Activated CD4-positive, alpha-beta memory T cell treated with anti-CD3 and anti-CD28 coated beads for 36 hours (primary cell): ENCODE measurements at regions not wholly inside any gene's neighbourhood (a gene's known extent, or its start where the extent isn't known, plus 50 kb on each side); places are given as distances from the start of the nearest gene placed in this dataset.

Source experiments
- CTCF ChIA-PET: fragments of 350-600 bp; sonication (Branson Sonifier 250); formaldehyde crosslinking; loops from one replicate; lab custom pipeline; 2021; ENCODE audit warnings: antibody characterized with exemption, inconsistent platforms; lab: Charles Lee
- POLR2A ChIA-PET: fragments of 350-600 bp; sonication (Branson Sonifier 250); formaldehyde crosslinking; loops from one replicate; lab custom pipeline; 2021; ENCODE audit warnings: antibody characterized with exemption; lab: Charles Lee
- DNase-seq: peaks from one replicate; pipeline ENCODE4 v3.0.0-alpha.2; 2020
- H3K27ac Mint-ChIP-seq: one replicate; pipeline ENCODE4 v1.8.0; 2021; ENCODE audit warnings: mixed read lengths
- H3K27me3 Mint-ChIP-seq: one replicate; pipeline ENCODE4 v1.8.0; 2021; ENCODE audit warnings: mixed read lengths
- H3K36me3 Mint-ChIP-seq: one replicate; pipeline ENCODE4 v1.8.0; 2021; ENCODE audit warnings: mixed read lengths
- H3K4me1 Mint-ChIP-seq: one replicate; pipeline ENCODE4 v1.8.0; 2021; ENCODE audit warnings: low read depth, mixed read lengths
- H3K4me3 Mint-ChIP-seq: one replicate; pipeline ENCODE4 v1.8.0; 2021; ENCODE audit warnings: mild to moderate bottlenecking, mixed read lengths
- H3K9me3 Mint-ChIP-seq: one replicate; pipeline ENCODE4 v1.8.0; 2021; ENCODE audit warnings: mixed read lengths
- intact Hi-C: fragments of 100-400 bp; cut with micrococcal nuclease; formaldehyde crosslinking; loops from one replicate; pipeline ENCODE4 v1.15.1; 2023

DNA sequence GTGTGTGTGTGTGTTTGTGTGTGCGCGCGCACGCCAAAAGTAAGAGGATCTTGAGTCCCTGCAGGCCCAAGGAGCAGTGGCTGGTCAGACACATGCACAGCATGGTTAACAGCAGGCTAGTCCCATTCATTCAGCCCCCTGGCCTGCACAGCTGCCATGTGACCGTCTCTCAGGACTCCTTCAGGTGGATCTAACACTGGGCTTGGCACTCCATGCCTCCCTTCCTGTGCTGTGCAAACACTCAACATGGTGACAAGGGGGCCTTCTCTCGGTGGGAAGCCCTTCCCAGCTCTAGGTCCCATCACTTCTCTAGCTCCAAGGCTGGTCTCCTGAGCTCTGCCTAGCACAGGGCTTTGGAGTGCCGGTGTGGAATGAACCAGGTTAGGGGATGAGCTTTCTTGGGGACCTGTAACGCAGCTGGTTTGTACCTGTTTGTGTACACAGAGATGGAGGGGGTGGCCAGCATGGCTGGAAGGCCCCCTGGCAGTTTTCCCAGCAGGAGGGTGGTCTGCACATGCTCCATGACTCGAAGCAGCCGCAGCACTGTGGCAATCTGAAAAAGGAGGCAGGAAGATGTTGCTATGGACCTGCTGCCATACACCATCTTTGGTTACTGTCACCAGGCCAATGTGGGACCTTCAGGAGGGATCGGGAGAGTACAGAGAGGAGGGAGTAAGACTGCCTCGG, 69.4 kb upstream of the GCSH start:
- H3K36me3 Mint-ChIP-seq, result no peaks in the 10 kb centered on the region

DNA sequence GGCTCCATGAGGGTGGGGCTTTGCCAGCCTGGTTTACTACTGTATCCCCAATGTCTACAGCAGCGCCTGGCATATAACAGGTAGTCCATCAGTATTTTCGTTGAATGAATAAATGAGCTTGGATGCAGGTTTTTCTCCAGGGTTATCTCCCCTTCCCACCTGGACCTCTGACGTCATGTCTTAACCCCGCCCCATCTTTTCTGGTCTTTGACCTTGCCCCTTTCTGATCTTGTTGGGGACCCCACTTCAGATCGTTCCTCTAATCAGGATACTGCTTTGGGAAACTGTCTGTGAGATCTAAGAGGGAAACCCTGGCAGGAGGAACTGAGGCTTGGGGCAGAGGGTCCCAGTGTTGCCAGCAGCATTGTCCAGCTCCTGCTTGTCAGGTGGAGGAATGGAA, 68.8 kb upstream of the GCSH start:
- no peaks in the 10 kb centered on the region for H3K9me3 Mint-ChIP-seq

More for the DNA sequence above, 69.4 kb upstream of the GCSH start:
- ChIA-PET CTCF (no interaction called here), POLR2A (no interaction called here)
- DNase-seq, result no peak
- H3K27ac Mint-ChIP-seq, result no peak overlapping the region
- no peak overlapping the region for H3K4me3 Mint-ChIP-seq
- H3K27me3 Mint-ChIP-seq, result peaks cover 5% of the 10 kb centered on the region
- H3K4me1 Mint-ChIP-seq, result no peaks in the 10 kb centered on the region
- no peaks in the 10 kb centered on the region for H3K9me3 Mint-ChIP-seq
- intact Hi-C loops, result no loop called here

GRCh38 chr16:81164481-81164880, 68.3 kb upstream of the GCSH start:
- Mint-ChIP-seq H3K4me1 (no peaks in the 10 kb centered on the region), H3K9me3 (no peaks in the 10 kb centered on the region), H3K27me3 (peaks cover 5% of the 10 kb centered on the region), H3K36me3 (no peaks in the 10 kb centered on the region), H3K27ac (no peak overlapping the region), H3K4me3 (no peak overlapping the region)
- POLR2A ChIA-PET, result no interaction called here
- no peak for DNase-seq
- intact Hi-C loops, result no loop called here
- CTCF ChIA-PET, result no interaction called here

More for the DNA sequence above, 68.8 kb upstream of the GCSH start:
- H3K36me3 Mint-ChIP-seq, result no peaks in the 10 kb centered on the region
- intact Hi-C loops, result no loop called here
- no peak overlapping the region for H3K4me3 Mint-ChIP-seq
- ChIA-PET POLR2A (no interaction called here), CTCF (no interaction called here)
- no peaks in the 10 kb centered on the region for H3K4me1 Mint-ChIP-seq
- DNase-seq, result no peak
- H3K27me3 Mint-ChIP-seq, result peaks cover 5% of the 10 kb centered on the region
- no peak overlapping the region for H3K27ac Mint-ChIP-seq

DNA sequence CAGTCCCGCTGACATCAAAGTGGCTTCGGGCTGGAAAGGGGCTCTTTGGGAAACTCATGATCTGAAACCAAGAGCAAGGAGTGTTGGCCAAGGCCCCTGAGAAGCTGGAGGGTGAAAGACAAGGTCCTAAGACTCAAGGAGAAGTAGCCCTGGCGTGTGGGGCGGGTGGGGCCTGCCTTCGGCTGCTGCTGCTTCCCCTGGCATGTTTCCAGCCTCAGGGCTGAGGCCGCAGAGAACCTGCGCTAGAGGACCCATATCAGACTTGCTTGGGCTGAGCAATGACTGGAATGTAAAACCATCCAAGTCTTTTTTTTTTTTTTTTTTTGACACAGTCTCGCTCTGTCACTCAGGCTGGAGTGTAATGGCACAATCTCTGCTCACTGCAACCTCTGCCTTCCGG, 67.5 kb upstream of the GCSH start:
- no peaks in the 10 kb centered on the region for H3K4me1 Mint-ChIP-seq
- ChIA-PET CTCF (no interaction called here), POLR2A (no interaction called here)
- H3K36me3 Mint-ChIP-seq, result no peaks in the 10 kb centered on the region
- H3K4me3 Mint-ChIP-seq, result no peak overlapping the region
- DNase-seq, result no peak
- intact Hi-C loops, result no loop called here
- no peaks in the 10 kb centered on the region for H3K9me3 Mint-ChIP-seq
- H3K27ac Mint-ChIP-seq, result no peak overlapping the region
- peaks cover 5% of the 10 kb centered on the region for H3K27me3 Mint-ChIP-seq

DNA sequence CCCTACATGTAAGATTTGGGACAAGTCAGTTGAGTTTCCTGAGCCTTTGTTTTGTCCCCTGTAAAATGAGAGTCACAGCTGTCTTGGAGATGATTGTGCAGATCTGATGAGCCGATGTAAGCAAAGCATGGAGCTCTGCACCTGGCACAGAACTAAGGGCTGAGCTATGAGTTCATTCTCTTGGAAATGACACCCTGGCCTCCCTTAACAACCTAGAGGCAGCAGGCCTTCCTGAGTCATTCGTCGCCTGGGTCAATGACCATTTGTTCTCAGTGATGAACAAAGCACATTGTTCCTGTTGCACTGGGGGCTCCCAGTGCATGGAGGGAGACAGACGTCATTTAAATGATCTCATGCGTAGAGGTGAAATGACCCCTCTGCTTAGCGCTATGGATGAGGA, 62.8 kb upstream of the GCSH start:
- no peaks in the 10 kb centered on the region for H3K36me3 Mint-ChIP-seq
- no peaks in the 10 kb centered on the region for H3K9me3 Mint-ChIP-seq
- H3K4me3 Mint-ChIP-seq, result no peak overlapping the region
- intact Hi-C loops, result no loop called here
- no peaks in the 10 kb centered on the region for H3K27me3 Mint-ChIP-seq
- no peaks in the 10 kb centered on the region for H3K4me1 Mint-ChIP-seq
- no peak overlapping the region for H3K27ac Mint-ChIP-seq
- DNase-seq, result no peak
- ChIA-PET CTCF (interaction anchor here (1.9 kb wide), 1 partner anchor 46 kb away, joined by 5 read pairs; no protein-coding TSS in a partner anchor), POLR2A (no interaction called here)

DNA sequence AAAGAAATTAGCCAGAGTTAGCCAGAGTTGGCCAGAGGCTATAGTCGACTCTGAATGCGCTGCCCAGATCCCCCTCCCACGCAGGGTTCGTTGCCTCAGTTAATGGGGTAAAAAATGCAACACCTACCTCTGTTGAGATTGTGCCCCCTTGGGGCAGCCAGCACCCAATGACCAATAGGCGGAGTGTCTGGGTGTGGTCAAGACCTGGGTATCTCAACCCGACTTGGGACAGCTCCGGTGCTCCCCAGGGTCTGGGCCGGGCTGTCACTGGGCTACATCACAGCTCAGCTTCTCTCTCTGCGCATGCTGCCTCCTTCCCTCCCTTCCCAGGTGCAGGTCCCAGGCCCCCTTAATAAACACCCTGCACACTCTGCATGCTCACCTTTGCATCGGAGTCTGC, 59.6 kb upstream of the GCSH start:
- DNase-seq, result no peak
- Mint-ChIP-seq H3K4me3 (no peak overlapping the region), H3K4me1 (no peaks in the 10 kb centered on the region), H3K36me3 (no peaks in the 10 kb centered on the region), H3K27ac (no peak overlapping the region), H3K9me3 (no peaks in the 10 kb centered on the region), H3K27me3 (no peaks in the 10 kb centered on the region)
- CTCF ChIA-PET, result interaction anchor here (0.6 kb wide), 1 partner anchor 862 kb away, joined by 3 read pairs; no protein-coding TSS in a partner anchor
- intact Hi-C loops, result no loop called here
- POLR2A ChIA-PET, result no interaction called here

DNA sequence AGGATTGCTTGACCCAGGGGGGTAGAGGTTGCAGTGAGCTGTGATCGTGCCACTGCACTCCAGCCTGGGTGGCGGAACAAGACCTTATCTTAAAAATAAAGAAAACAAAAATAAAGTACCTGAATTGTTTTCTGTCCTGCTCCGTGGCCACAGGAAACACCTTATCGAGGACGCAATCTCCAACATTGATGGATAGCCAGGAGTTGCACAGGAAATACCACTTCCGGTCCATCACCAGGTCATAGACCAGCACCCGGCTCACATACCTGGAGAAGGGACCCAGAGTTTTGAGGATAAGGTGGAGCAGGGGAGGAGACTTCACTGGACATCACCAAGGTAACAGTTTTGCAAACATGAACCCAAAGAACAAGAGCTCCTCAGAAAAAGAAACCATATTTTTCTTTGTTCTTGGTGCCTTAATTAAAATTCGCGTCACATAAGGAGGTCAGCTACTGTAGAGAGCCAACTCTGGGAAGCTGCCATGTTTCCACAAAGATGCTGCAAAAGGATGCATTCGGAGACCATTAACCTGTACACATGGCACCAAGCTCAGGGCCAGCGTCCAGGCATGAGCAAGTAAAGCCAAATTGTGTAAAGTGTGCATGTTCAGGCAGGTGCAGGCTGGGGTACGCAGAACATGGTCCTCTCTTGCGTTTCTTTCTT, 55.6 kb upstream of the GCSH start:
- DNase-seq, result no peak
- H3K36me3 Mint-ChIP-seq, result no peaks in the 10 kb centered on the region
- no peaks in the 10 kb centered on the region for H3K9me3 Mint-ChIP-seq
- H3K4me3 Mint-ChIP-seq, result no peak overlapping the region
- H3K4me1 Mint-ChIP-seq, result no peaks in the 10 kb centered on the region
- ChIA-PET CTCF (no interaction called here), POLR2A (no interaction called here)
- intact Hi-C loops, result no loop called here
- H3K27ac Mint-ChIP-seq, result no peak overlapping the region
- peaks cover 2% of the 10 kb centered on the region for H3K27me3 Mint-ChIP-seq

- Mint-ChIP-seq H3K36me3 (no peaks in the 10 kb centered on the region), H3K4me3 (no peak overlapping the region), H3K27ac (no peak overlapping the region), H3K27me3 (peaks cover 7% of the 10 kb centered on the region), H3K4me1 (no peaks in the 10 kb centered on the region), H3K9me3 (no peaks in the 10 kb centered on the region)
- intact Hi-C loops, result no loop called here
- ChIA-PET CTCF (no interaction called here), POLR2A (no interaction called here)
- no peak for DNase-seq
Measured at GRCh38 chr16:81149614-81150013, 53.4 kb upstream of the GCSH start.

- no peaks in the 10 kb centered on the region for H3K9me3 Mint-ChIP-seq
- no peak for DNase-seq
- POLR2A ChIA-PET, result no interaction called here
- CTCF ChIA-PET, result no interaction called here
- H3K27ac Mint-ChIP-seq, result no peak overlapping the region
- no peaks in the 10 kb centered on the region for H3K4me1 Mint-ChIP-seq
- H3K4me3 Mint-ChIP-seq, result no peak overlapping the region
- intact Hi-C loops, result no loop called here
- H3K27me3 Mint-ChIP-seq, result peaks cover 11% of the 10 kb centered on the region
- H3K36me3 Mint-ChIP-seq, result no peaks in the 10 kb centered on the region
Measured at GRCh38 chr16:81148277-81148676, 52.1 kb upstream of the GCSH start.
